NCI-H345 treated with DMSO at 0.1 percent for 48 hours (cell line): ENCODE measurements at regions not wholly inside any gene's neighbourhood (a gene's known extent, or its start where the extent isn't known, plus 50 kb on each side); places are given as distances from the start of the nearest gene placed in this dataset.

Experiments used
- DNase-seq: peaks from one replicate; lab custom pipeline; 2025; ENCODE audit not compliant: unreplicated experiment; lab: John Stamatoyannopoulos, UW

GRCh38 chr4:121227341-121227792, 63.2 kb upstream of the TNIP3 start:
- no peak for DNase-seq

GRCh38 chr4:121226362-121226761, 62.2 kb upstream of the TNIP3 start:
- no peak for DNase-seq

GRCh38 chr4:121221608-121222007, 57.5 kb upstream of the TNIP3 start:
- DNase-seq: no peak

- DNase-seq: no peak
These were observed 57.1 kb upstream of the TNIP3 start for GRCh38 chr4:121221201-121221600.

GRCh38 chr4:121220698-121221097, 56.6 kb upstream of the TNIP3 start:
- no peak for DNase-seq

- no peak for DNase-seq
These were observed 55.1 kb upstream of the TNIP3 start for GRCh38 chr4:121219227-121219626.

- no peak for DNase-seq
These were observed 53.2 kb upstream of the TNIP3 start for GRCh38 chr4:121217351-121217750.

GRCh38 chr4:121216461-121216860, 52.3 kb upstream of the TNIP3 start:
- no peak for DNase-seq

- DNase-seq: no peak
These were observed 49.8 kb upstream of the TNIP3 start for GRCh38 chr4:121213940-121214339.
